HG03439 (cell line): ENCODE measurements at regions not wholly inside any gene's neighbourhood (a gene's known extent, or its start where the extent isn't known, plus 50 kb on each side); places are given as distances from the start of the nearest gene placed in this dataset.

Experiments
- ATAC-seq: cut with Tn5 transposase; IDR thresholded peaks from one replicate; pipeline ENCODE4 v1.9.1; 2021; ENCODE audit warnings: mild to moderate bottlenecking, moderate library complexity; ENCODE audit not compliant: unreplicated experiment

GRCh38 chr1:101290922-101291561, 54.2 kb downstream of the S1PR1 start:
- no peak for ATAC-seq

- no peak for ATAC-seq
These were observed 55.0 kb downstream of the S1PR1 start for GRCh38 chr1:101291562-101292380.

DNA sequence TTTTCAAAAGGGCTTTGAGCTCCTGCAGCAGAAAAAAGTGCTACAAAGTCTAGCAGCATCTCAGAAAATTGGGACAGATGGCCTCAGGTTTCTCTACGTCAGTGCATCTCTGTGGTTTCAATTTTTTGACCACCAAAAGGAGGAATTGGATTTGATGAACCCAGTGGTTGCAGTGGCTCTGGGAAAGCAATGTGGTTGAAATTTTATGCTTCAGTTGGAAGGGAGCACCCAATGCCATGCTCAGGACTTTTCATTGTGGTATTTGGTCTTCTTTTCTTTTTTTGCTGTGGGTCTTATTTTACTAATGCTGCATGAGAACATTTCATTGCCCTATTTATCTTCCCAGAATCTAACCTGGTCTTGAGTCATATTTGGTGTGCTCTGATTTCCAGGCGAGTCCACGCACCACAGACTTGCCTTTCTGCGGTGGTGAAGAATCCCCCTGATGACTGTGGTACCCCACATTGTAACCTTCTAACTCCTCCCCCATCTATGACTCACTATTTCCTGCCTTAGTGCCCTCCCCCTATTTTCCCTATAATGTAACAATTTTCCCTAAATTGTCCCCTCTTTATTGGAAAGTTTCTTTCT, 56.7 kb downstream of the S1PR1 start:
- no peak for ATAC-seq

DNA sequence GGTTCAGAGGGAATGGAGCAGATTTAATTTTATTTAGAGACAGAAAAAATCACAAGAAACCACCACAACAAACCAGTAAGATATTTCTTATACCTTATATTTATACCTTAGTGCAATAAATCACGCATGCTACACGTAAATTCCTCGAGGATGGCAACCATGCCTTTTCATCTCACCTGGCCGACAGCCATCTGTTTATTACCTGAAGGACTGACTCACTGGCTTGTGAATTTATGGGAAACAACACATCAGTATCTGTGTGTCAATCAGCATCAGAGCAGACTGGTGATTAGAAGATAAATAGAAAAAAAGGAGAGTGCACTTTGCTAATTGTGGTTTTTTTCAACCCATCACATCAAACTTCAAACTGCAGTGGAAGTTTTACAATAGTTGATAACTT, 58.4 kb downstream of the S1PR1 start:
- no peak for ATAC-seq

DNA sequence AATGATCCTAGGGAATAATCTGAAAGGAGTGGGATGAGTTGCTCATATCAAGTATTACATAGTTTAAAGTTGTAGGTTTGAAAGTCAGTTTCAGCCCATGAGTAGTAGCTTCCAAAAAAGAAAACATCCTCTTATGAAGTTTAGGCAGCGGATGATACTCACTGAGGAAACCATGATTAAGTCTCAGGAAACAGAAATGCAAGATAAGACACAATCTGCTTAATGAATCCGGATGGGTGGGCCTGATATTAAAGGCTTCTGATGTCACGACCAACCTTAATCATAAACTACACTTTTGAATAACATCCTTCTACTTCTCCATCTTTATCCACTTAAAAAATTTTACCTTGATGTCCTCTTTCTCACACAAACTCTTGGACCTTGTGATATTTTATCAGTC, 61.8 kb downstream of the S1PR1 start:
- ATAC-seq = no peak

DNA sequence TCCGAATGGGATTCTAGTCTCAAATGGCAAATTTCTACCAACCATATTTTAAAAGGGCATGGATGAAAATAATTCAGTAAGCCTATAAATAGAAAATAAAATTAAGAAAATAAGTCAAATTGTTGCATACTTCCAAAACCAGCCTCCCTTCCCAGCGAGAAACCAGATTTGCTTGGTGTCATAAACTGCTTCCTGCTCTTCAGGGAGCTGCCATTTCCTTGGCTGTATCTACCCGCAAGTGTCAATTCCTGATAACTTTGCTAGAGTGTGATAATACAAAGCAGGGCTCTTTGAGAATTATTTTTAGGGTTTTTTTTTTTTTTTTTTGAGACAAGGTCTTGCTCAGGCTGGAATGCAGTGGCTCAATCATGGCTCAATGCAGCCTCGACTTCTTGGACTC, 62.3 kb downstream of the S1PR1 start:
- ATAC-seq = no peak

DNA sequence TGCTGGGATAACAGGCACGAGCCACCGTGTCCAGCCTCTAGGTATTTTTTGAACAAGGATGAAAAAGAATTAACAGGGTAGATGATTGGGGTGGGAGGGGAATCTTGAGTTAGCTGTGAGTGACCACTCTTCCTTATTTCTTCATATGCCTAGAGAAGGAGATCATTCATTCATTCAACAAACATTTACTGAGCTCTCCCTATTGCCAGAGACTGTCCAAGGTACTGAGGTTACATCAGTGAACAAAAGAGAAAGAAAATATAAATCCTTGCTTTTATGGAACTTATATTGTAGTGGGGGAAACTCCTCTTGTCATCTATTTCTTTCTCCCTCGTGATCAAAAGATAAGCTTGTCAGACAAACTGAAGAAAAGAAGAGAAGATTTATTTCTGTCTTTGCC, 62.9 kb downstream of the S1PR1 start:
- no peak for ATAC-seq

DNA sequence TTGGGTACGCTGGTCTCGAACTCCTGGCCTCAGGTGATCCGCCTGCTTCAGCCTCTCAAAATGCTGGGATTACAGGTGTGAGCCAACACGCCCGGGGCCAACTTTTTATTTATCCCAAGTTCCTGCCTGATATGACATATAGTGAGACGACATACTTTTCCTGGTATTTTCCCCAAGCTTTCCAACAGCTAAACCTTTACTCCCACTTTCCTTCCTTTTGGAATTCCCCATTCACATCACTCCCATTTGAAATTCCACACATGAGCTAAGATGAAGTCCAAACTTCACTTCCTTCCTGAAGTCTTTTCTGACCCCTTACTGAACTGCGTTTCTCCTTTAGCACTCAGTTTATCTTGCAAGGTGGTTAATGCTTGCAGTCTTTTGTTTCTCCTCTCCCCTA, 64.1 kb downstream of the S1PR1 start:
- no peak for ATAC-seq

- ATAC-seq = no peak
These were observed 64.7 kb downstream of the S1PR1 start for GRCh38 chr1:101301446-101302057.

- ATAC-seq = no peak
These were observed 66.2 kb downstream of the S1PR1 start for GRCh38 chr1:101302831-101303511.

DNA sequence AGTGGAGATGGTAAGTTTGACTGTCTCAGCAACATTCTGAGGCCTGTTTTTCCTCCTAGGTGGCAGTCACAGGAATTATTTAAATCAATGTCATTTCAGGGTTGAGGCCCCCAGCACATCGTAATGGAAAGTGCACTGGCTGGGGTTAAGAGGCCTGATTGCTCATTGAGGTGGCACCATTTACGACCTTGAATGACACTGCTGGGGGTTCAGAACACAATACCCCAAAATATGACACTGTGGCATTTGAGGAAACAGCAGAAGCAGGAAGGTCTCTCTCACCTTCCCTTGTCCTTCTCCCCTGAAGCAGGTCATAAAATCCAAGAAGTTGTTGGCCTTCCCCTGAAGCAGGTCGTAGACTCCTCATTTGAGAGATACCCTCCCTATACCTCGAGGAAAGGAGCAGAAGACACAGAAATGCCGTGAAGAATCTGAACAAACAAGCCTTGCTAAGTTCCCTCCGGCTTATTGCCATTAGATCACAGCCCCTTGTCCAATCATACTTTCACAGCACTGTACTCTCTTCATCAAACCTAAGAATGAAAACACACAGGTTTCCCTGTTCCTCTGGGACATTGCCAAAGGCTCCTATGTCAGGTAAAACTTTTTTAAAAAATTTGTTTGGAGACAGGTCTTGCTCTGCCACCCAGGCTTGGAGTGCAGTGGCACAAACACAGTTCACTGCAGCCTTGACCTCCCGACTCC, 71.3 kb downstream of the S1PR1 start:
- no peak for ATAC-seq

DNA sequence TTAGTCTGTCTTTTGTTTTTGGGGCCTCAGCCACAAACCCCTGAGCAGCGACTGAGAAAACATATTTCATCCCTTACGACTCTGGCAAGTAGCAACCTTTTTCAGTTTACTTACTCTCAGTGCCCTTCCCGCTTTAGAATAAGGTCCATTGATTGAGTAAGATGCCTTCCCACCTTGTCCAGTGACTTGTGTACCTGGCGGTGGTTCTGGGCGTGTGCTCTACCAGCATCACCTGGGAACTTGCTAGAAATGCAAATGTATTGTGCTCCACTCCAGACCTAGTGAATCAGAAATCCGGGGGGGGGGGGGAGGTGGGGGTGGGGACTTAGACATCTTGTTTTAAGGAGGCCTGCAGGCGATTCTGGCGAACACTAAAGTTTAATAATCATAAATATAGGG, 72.1 kb downstream of the S1PR1 start:
- no peak for ATAC-seq

DNA sequence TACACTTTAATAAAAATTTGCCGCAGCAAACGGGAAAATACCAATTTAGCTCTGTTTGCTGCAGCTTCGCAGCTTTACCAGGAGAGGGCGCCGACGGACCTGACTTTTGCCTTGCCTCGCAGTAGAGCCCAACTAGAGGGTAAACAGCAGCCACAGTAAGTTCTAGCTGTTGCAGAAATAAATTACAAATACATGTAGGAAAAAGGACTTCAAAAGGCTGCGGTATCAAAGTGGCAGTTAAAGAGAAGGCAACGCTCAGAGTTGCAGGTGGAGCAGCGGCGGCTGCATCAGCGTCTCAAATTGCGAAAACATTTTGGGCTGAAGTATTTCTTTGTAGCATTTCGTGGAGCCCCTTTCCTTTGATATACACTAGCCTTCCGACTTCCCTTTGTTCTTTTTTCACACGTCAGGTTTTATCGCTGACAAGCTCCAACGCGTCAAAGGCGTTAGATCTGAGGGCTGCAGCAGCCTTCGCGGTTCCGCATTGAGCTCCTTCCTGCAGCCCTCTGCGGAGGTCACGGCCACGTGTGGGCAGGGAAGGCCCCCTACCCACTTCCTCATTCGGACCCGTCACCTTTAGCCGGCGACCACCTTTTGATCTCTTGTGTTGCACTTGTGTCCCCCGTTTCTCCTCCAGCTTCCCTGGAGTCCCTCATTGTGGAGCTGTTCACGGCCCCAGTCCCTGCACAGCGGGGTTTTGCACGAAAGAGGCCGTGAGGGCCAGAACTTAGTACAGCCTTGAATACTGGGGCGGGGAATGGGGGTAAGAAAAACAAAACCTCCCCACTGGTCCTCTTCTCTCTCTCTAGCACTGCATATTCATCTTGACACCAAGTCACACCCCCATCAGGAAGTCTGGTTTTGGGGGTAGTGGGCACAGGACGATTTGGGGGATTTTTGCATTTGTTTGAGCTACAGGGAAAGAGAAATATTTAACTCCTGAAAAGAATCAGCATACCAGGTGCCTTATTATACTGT, 72.8 kb downstream of the S1PR1 start:
- peak; percentile 44 for ATAC-seq

GRCh38 chr1:101310506-101310905, 73.7 kb downstream of the S1PR1 start:
- ATAC-seq = no peak

- ATAC-seq = no peak
These were observed 74.5 kb downstream of the S1PR1 start for GRCh38 chr1:101311146-101311920.

DNA sequence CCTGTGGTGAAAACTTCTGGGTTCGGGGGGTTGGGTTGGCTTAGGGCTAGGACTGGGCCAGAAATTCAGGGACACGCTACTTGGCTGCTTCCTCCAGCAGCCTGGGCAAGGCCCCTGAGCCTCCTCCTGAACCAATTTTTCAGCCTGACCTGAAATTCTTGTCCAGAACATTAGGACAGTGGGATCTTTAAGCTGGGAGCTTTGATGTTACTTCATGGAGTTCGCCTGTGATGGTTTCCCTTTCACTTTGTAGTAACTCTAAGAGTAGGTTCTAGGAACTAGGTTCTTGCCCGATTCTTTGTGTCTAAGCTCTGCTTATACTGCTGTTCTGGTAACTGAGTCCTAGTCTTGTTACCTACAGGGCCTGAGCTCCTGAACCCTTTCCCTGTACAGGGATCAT, 75.3 kb downstream of the S1PR1 start:
- no peak for ATAC-seq

- no peak for ATAC-seq
These were observed 76.5 kb downstream of the S1PR1 start for GRCh38 chr1:101313356-101313755.

DNA sequence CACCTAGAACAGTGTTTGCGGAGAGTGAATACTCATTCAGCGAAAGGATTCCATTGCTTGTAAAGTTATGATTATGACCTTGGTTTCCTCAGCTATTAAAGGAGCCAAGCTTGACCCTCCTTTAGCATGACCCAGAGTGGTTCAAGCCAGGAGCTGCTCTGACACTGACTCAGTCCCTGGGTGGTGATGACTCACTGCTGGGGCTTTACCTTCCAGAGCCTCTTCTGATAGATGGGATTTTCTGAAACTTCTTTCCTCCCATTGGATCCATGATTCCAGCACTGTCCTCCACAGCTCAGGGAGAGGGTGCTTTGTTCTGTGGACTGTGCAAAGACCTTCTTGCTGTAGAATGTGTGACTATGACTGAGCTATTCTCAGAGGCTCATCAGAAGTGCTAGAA, 77.4 kb downstream of the S1PR1 start:
- ATAC-seq = peak; percentile 44

- no peak for ATAC-seq
These were observed 79.4 kb downstream of the S1PR1 start for GRCh38 chr1:101316256-101316655.
